Pancreas (tissue), 10 donors: ENCODE measurements at regions not wholly inside any gene's neighbourhood (a gene's known extent, or its start where the extent isn't known, plus 50 kb on each side); places are given as distances from the start of the nearest gene placed in this dataset.

Experiments used
- ATAC-seq, 4 donors: fragments of 200-7000 bp; cut with Tn5 transposase; one replicate each; pipeline versions ENCODE4 v1.8.0 to v1.9.1; 2020; ENCODE audit warnings: mild to moderate bottlenecking in 4 of 4, moderate library complexity in 4 of 4
- DNase-seq, 6 donors: peaks; one replicate each; pipeline ENCODE4 v3.0.0-alpha.2; 2020
- FAIRE-seq: peaks from 2 replicates; lab custom pipeline; 2012; peaks lifted over from hg19 to GRCh38; lab: Jason Lieb, UNC
- H3K27ac ChIP-seq, 4 donors: fragments of 200-600 bp; sonication (generic); 1 replicate in 3 of 4; 2 replicates in 1 of 4; pipeline versions ENCODE4 v1.5.0 to v1.8.0; 2020
- H3K27me3 ChIP-seq, 4 donors: fragments of 200-600 bp; one replicate each; pipeline ENCODE4 v1.8.0; 2021
- H3K36me3 ChIP-seq, 3 donors: fragments of 200-600 bp; sonication (generic) in 1 of 3; one replicate each; pipeline versions ENCODE4 v1.5.0 to v1.8.0; 2020 to 2021
- H3K4me1 ChIP-seq, 3 donors: fragments of 200-600 bp; one replicate each; pipeline ENCODE4 v1.8.0; 2021
- H3K4me3 ChIP-seq, 4 donors: fragments of 200-600 bp; sonication (generic) in 2 of 4; one replicate each; pipeline versions ENCODE4 v1.5.0 to v1.8.0; 2020 to 2021
- H3K9me3 ChIP-seq, 4 donors: fragments of 200-600 bp; one replicate each; pipeline ENCODE4 v1.8.0; 2021
- WGBS, 2 donors: extraction: QIAGEN DNeasy Blood & Tissue Kit; methylation state at CpG; one replicate each; pipeline ENCODE4 v1.1.7; 2013; 5-methylcytosine and 5-hydroxymethylcytosine counted together
- intact Hi-C, 3 donors: fragments of 100-400 bp; cut with DNase I; formaldehyde crosslinking; loops; one replicate each; pipeline versions ENCODE4 v1.11.1 to v1.14.2; 2022
- TF ChIP-seq, protein P1 (sequence below), 4 donors: fragments of 200-600 bp; sonication (generic) in 3 of 4; IDR thresholded peaks; one replicate each; pipeline versions ENCODE4 v1.5.0 to v1.8.0; 2021; ENCODE audit warnings: antibody characterized with exemption in 4 of 4
- donor health status: healthy with polysubstance abuse.
- donor health status: DM: no; HTN: no; CAD: no; lungs with moderate emphysema.
- donor health status: DM: no; HTN: no; CAD: no.
- donor health status: control.
- donor health status: control.
- donor health status: Bipolar disorder and iron deficiency.
- donor health status: DM: yes; HTN: yes; CAD: no.
- donor health status: DM: no; HTN: no; CAD: no.
- donor health status: DM: no; HTN: no; CAD: no.
- donor health status: DM: yes; HTN: yes; CAD: no.

DNA sequence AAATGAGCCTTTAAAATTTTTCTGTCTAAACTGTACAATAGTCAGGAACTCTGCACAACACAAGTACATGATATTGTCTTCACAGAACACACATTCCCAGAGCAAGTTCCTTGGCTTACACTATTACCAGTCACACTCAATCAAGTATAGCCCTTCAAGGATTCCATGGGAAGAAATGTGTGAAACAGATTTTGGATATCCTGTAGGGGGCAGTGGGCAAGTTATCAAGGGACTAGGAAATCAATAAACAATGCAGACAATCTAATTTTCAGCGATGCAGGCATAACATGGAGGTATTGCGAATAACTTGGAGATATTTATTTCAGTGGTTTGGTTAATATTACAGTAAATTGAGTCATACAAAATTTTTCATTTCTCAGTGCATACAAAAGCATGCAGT, 1171.5 kb upstream of the NUDT12 start:
- no peaks in the 10 kb centered on the region for H3K9me3 ChIP-seq
- WGBS, 2 donors: 81 to 87% methylated on average over 2 of the region's 2 CpGs
- no peak for DNase-seq
- intact Hi-C loops: no loop called here
- no peaks in the 10 kb centered on the region for H3K27me3 ChIP-seq
- no peak overlapping the region for H3K4me3 ChIP-seq
- H3K4me1 ChIP-seq: no peaks in the 10 kb centered on the region
- TF ChIP-seq, protein P1, sequence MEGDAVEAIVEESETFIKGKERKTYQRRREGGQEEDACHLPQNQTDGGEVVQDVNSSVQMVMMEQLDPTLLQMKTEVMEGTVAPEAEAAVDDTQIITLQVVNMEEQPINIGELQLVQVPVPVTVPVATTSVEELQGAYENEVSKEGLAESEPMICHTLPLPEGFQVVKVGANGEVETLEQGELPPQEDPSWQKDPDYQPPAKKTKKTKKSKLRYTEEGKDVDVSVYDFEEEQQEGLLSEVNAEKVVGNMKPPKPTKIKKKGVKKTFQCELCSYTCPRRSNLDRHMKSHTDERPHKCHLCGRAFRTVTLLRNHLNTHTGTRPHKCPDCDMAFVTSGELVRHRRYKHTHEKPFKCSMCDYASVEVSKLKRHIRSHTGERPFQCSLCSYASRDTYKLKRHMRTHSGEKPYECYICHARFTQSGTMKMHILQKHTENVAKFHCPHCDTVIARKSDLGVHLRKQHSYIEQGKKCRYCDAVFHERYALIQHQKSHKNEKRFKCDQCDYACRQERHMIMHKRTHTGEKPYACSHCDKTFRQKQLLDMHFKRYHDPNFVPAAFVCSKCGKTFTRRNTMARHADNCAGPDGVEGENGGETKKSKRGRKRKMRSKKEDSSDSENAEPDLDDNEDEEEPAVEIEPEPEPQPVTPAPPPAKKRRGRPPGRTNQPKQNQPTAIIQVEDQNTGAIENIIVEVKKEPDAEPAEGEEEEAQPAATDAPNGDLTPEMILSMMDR (IDR thresholded peaks at IDR 0.05): no peak
- no peaks in the 10 kb centered on the region for H3K36me3 ChIP-seq
- no peak for FAIRE-seq
- H3K27ac ChIP-seq: no peak overlapping the region
- no peak for ATAC-seq

DNA sequence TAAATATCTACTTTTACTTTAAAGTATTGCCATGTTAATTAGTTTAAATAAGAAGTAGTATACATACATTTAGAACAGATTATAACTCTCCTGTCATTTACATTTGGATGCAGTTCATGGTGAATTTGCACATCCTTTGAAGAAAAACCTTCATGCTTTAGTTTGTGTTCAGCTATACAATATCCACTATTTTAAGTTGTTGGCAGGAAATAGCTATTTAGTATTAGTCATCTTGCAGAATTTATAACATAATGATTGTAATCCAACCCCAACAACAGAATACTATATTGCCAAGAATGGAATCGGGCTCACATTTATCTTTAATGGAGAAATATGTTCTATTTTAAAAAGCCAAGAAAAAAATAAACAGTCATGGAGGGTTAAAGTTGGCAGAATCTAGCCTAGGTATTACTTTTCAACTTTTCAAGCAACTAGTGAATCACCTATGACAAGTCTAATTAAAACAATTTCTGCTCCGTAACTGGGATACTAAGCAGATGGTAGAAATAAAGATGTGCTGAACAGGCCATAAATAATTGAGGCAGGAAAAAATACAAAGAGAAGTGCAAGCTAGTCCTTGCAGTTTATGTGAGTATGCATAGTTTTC, 1170.6 kb upstream of the NUDT12 start:
- no peak for ATAC-seq
- no peak overlapping the region for H3K4me3 ChIP-seq
- FAIRE-seq: no peak
- 72 to 79% methylated on average over 2 of the region's 2 CpGs for WGBS, 2 donors
- TF ChIP-seq, protein P1 (IDR thresholded peaks at IDR 0.05): no peak
- no peak overlapping the region for H3K27ac ChIP-seq
- H3K36me3 ChIP-seq: no peaks in the 10 kb centered on the region
- no peaks in the 10 kb centered on the region for H3K9me3 ChIP-seq
- no peaks in the 10 kb centered on the region for H3K4me1 ChIP-seq
- no peaks in the 10 kb centered on the region for H3K27me3 ChIP-seq
- intact Hi-C loops: no loop called here
- DNase-seq: no peak

DNA sequence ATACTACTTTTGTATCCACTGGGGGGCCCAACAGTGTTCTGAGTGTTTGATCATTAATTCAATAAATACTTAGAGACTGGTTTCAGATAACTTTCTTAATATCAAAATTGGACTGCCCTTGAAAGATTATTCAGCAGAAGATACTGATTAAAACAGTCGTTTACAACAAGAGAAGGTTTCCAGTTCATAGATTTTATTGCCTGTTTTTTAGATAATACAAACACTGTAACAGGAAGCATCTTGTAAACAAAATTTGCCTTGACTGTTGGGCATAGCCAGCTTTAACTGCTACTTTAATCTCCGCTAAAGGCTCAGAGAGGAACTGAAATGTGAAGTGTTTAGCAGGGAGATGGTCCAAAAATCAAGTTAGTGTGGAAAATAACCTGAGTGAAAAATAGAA, 1168.7 kb upstream of the NUDT12 start:
- Histone ChIP-seq H3K27ac (no peak overlapping the region), H3K27me3 (no peaks in the 10 kb centered on the region), H3K36me3 (no peaks in the 10 kb centered on the region), H3K4me1 (no peaks in the 10 kb centered on the region), H3K4me3 (no peak overlapping the region), H3K9me3 (no peaks in the 10 kb centered on the region)
- 53 to 57% methylated on average over 2 of the region's 2 CpGs for WGBS, 2 donors
- DNase-seq: no peak
- no peak for FAIRE-seq
- TF ChIP-seq, protein P1 (IDR thresholded peaks at IDR 0.05): no peak
- intact Hi-C loops: no loop called here
- ATAC-seq: no peak

DNA sequence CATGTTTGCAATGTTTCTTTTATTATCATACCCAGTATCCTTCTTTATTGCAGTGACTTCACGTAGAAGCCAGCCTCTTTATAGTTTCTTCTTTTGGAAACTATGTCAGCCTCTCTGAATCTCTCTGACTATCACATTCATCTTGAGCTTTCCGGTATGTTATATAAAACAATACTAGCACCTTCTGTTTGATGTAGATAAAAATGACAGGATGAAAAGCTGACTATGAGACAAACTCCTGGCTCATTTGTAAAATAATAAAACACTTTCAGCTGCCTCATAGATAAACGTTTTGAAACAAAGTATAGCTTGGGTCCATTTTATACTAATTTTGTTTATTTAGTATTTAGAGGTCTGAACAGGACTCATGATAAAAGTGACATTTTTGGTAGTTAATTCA, 1145.4 kb upstream of the NUDT12 start:
- intact Hi-C loops: no loop called here
- FAIRE-seq (no peak), DNase-seq (no peak), ATAC-seq (no peak)
- TF ChIP-seq, protein P1 (IDR thresholded peaks at IDR 0.05): no peak
- H3K4me1 ChIP-seq: no peaks in the 10 kb centered on the region
- H3K4me3 ChIP-seq: no peak overlapping the region
- H3K36me3 ChIP-seq: no peaks in the 10 kb centered on the region
- no peak overlapping the region for H3K27ac ChIP-seq
- no peaks in the 10 kb centered on the region for H3K9me3 ChIP-seq
- no peaks in the 10 kb centered on the region for H3K27me3 ChIP-seq
- WGBS, 2 donors: 22 to 29% methylated on average over 3 of the region's 3 CpGs

DNA sequence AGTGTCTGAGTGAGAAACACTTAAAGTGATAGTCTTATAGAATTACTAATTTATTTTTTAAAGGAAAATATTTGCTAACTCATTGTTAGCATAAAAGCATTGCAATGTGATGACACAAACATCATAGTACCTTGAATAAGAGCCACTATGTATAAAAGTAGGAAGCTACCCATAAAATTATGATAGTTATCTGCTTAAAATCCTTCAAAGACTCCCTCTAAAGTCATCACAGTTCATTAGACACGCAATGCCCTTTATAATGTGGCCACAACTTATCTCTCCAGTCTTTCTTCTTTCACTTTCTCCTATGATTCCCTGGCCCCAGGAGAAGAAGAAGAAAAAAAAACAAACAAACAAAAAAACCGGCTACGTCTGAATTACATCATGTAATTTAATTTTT, 1144.0 kb upstream of the NUDT12 start:
- DNase-seq (no peak), FAIRE-seq (no peak), ATAC-seq (no peak)
- no peaks in the 10 kb centered on the region for H3K4me1 ChIP-seq
- no peak overlapping the region for H3K4me3 ChIP-seq
- no peak overlapping the region for H3K27ac ChIP-seq
- H3K9me3 ChIP-seq: no peaks in the 10 kb centered on the region
- 48 to 61% methylated on average over 3 of the region's 3 CpGs for WGBS, 2 donors
- TF ChIP-seq, protein P1 (IDR thresholded peaks at IDR 0.05): no peak
- no peaks in the 10 kb centered on the region for H3K36me3 ChIP-seq
- H3K27me3 ChIP-seq: no peaks in the 10 kb centered on the region
- intact Hi-C loops: no loop called here
